GM23338 (cell line): ENCODE measurements at regions not wholly inside any gene's neighbourhood (a gene's known extent, or its start where the extent isn't known, plus 50 kb on each side); places are given as distances from the start of the nearest gene placed in this dataset.

ENCODE experiments used
- ATAC-seq: fragments of 200-7000 bp; cut with Tn5 transposase; 3 replicates; pipeline ENCODE4 v1.9.1; 2020
- DNase-seq: peaks from one replicate; pipeline ENCODE4 v3.0.0-alpha.2; 2015; ENCODE audit warnings: low spot score
- H2AFZ ChIP-seq: fragments of 200-600 bp; sonication (generic); 2 replicates; pipeline ENCODE4 v1.8.0; 2016; ENCODE audit warnings: antibody characterized with exemption, mild to moderate bottlenecking, moderate library complexity
- H3F3A ChIP-seq: fragments of 200-600 bp; sonication (generic); replicated peaks from 2 replicates; pipeline ENCODE4 v1.8.0; 2017; ENCODE audit warnings: antibody characterized with exemption, mixed run types, low read depth
- H3K27ac ChIP-seq: fragments of 200-600 bp; sonication (generic); 2 replicates; pipeline ENCODE4 v1.6.1; 2016; ENCODE audit warnings: low read depth
- H3K27me3 ChIP-seq: fragments of 200-600 bp; sonication (generic); 2 replicates; pipeline ENCODE4 v1.8.0; 2016; ENCODE audit warnings: mild to moderate bottlenecking, mixed run types, moderate library complexity; ENCODE audit not compliant: insufficient read depth
- H3K36me3 ChIP-seq: fragments of 200-600 bp; sonication (generic); 2 replicates; pipeline ENCODE4 v1.8.0; 2016; ENCODE audit warnings: mild to moderate bottlenecking; ENCODE audit not compliant: insufficient read depth
- H3K4me1 ChIP-seq: fragments of 200-600 bp; sonication (generic); 2 replicates; pipeline ENCODE4 v1.8.0; 2016; ENCODE audit warnings: mild to moderate bottlenecking, moderate library complexity; ENCODE audit not compliant: insufficient read depth
- H3K4me2 ChIP-seq: fragments of 200-600 bp; sonication (generic); 2 replicates; pipeline ENCODE4 v1.7.1; 2017; ENCODE audit warnings: mixed run types
- H3K4me3 ChIP-seq: fragments of 200-600 bp; sonication (generic); 2 replicates; pipeline ENCODE4 v1.6.1; 2016; ENCODE audit warnings: mixed run types
- H3K79me2 ChIP-seq: fragments of 200-600 bp; sonication (generic); replicated peaks from 2 replicates; pipeline ENCODE4 v1.8.0; 2017; ENCODE audit warnings: mild to moderate bottlenecking; ENCODE audit not compliant: insufficient read depth
- H3K9me2 ChIP-seq: fragments of 200-600 bp; sonication (generic); 2 replicates; pipeline ENCODE4 v1.8.0; 2017; ENCODE audit not compliant: insufficient read depth
- H4K20me1 ChIP-seq: fragments of 200-600 bp; sonication (generic); replicated peaks from 2 replicates; pipeline ENCODE4 v1.8.0; 2017; ENCODE audit warnings: mild to moderate bottlenecking; ENCODE audit not compliant: insufficient read depth
- H3K27ac Mint-ChIP-seq: 2 replicates; pipeline ENCODE4 v1.8.0; 2020; ENCODE audit warnings: inconsistent platforms, mild to moderate bottlenecking, moderate library complexity, mixed read lengths
- H3K27me3 Mint-ChIP-seq: 3 replicates; pipeline ENCODE4 v1.8.0; 2022; ENCODE audit warnings: low read depth, mild to moderate bottlenecking, moderate library complexity, mixed read lengths, inconsistent platforms; ENCODE audit not compliant: insufficient read depth, poor library complexity
- H3K36me3 Mint-ChIP-seq: 3 replicates; pipeline ENCODE4 v1.8.0; 2021; ENCODE audit warnings: low read depth, mild to moderate bottlenecking, inconsistent platforms, moderate library complexity, mixed read lengths
- H3K4me1 Mint-ChIP-seq: 3 replicates; pipeline ENCODE4 v1.8.0; 2020; ENCODE audit warnings: mild to moderate bottlenecking, inconsistent platforms, mixed read lengths
- H3K4me3 Mint-ChIP-seq: 3 replicates; pipeline ENCODE4 v1.8.0; 2021; ENCODE audit warnings: moderate library complexity, mild to moderate bottlenecking, inconsistent platforms, mixed read lengths
- H3K9me3 Mint-ChIP-seq: 3 replicates; pipeline ENCODE4 v1.8.0; 2020; ENCODE audit warnings: moderate library complexity, mild to moderate bottlenecking, inconsistent platforms, mixed read lengths
- CREB1 ChIP-seq: fragments of 250-450 bp; sonication (Bioruptor Pico); IDR thresholded peaks from 2 replicates; pipeline ENCODE4 v1.5.0; 2020; ENCODE audit warnings: low read depth, mild to moderate bottlenecking, moderate library complexity
- CTCF ChIP-seq, 2 experiments: fragments of 200-600 bp in 1 of 2; sonication (generic) in 1 of 2; conservative IDR thresholded peaks; 2 replicates each; pipeline versions ENCODE4 v1.5.1 to v1.6.1; 2016 to 2017; ENCODE audit warnings: antibody characterized with exemption in 2 of 2, low read depth in 2 of 2, mild to moderate bottlenecking in 2 of 2, moderate library complexity in 1 of 2
- EZH2 ChIP-seq: fragments of 200-600 bp; sonication (generic); IDR thresholded peaks from one replicate; pipeline ENCODE4 v1.8.0; 2017; ENCODE audit warnings: antibody characterized with exemption, mild to moderate bottlenecking, low read depth; ENCODE audit not compliant: unreplicated experiment
- EZH2phosphoT487 ChIP-seq: fragments of 200-600 bp; sonication (generic); IDR thresholded peaks from one replicate; pipeline ENCODE4 v1.8.1; 2018; ENCODE audit warnings: antibody characterized with exemption; ENCODE audit not compliant: unreplicated experiment
- JUNB ChIP-seq: IDR thresholded peaks from one replicate; pipeline ENCODE4 v1.6.1; 2016; ENCODE audit warnings: antibody characterized with exemption; ENCODE audit not compliant: unreplicated experiment
- NANOG ChIP-seq: IDR thresholded peaks from 2 replicates; pipeline ENCODE4 v1.6.1; 2016; ENCODE audit warnings: antibody characterized with exemption, borderline replicate concordance
- POLR2AphosphoS5 ChIP-seq: IDR thresholded peaks from 2 replicates; pipeline ENCODE4 v1.6.1; 2016; ENCODE audit warnings: antibody characterized with exemption, low read depth
- STAT1 ChIP-seq: IDR thresholded peaks from one replicate; pipeline ENCODE4 v1.6.1; 2016; ENCODE audit warnings: antibody characterized with exemption; ENCODE audit not compliant: unreplicated experiment
- ZNF114 ChIP-seq: fragments of 250-450 bp; sonication (Bioruptor Pico); IDR thresholded peaks from 2 replicates; pipeline ENCODE4 v1.5.0; 2020; ENCODE audit warnings: mild to moderate bottlenecking, moderate library complexity
- ZNF331 ChIP-seq: fragments of 250-450 bp; sonication (Bioruptor Pico); IDR thresholded peaks from 2 replicates; pipeline ENCODE4 v1.5.0; 2020; ENCODE audit warnings: low read depth, mild to moderate bottlenecking, moderate library complexity
- ZNF462 ChIP-seq: fragments of 250-450 bp; sonication (Bioruptor Pico); IDR thresholded peaks from 2 replicates; pipeline ENCODE4 v1.5.0; 2020; ENCODE audit warnings: mild to moderate bottlenecking, moderate library complexity
- TF ChIP-seq, protein P1 (sequence below): IDR thresholded peaks from 2 replicates; pipeline ENCODE4 v1.6.1; 2016; ENCODE audit warnings: antibody characterized with exemption
- TF ChIP-seq, protein P2 (sequence below): IDR thresholded peaks from one replicate; pipeline ENCODE4 v1.6.1; 2018; ENCODE audit warnings: antibody characterized with exemption; ENCODE audit not compliant: unreplicated experiment

GRCh38 chr10:129360046-129360445 lies 107.0 kb upstream of the MGMT start:
- Mint-ChIP-seq H3K9me3 (peaks cover 17% of the 10 kb centered on the region), H3K27me3 (peaks cover 2% of the 10 kb centered on the region), H3K4me1 (no peaks in the 10 kb centered on the region), H3K27ac (no peak overlapping the region), H3K36me3 (0 out of 3 replicates have a peak, but pooled peaks cover 3% of the 10 kb centered on the region), H3K4me3 (no peak overlapping the region)
- no peak for DNase-seq
- no peak overlapping the region for H3K4me2 ChIP-seq
- TF ChIP-seq ZNF331 (CRISPR knock-in tag), result no peak
- no peak for TF ChIP-seq CTCF (conservative IDR thresholded peaks at IDR 0.05; ENCODE audit: low read depth in 2 of 2)
- TF ChIP-seq EZH2phosphoT487, result no peak
- TF ChIP-seq NANOG, result no peak
- TF ChIP-seq CREB1 (CRISPR knock-in tag), result no peak
- no peak for TF ChIP-seq EZH2
- TF ChIP-seq, protein P1, sequence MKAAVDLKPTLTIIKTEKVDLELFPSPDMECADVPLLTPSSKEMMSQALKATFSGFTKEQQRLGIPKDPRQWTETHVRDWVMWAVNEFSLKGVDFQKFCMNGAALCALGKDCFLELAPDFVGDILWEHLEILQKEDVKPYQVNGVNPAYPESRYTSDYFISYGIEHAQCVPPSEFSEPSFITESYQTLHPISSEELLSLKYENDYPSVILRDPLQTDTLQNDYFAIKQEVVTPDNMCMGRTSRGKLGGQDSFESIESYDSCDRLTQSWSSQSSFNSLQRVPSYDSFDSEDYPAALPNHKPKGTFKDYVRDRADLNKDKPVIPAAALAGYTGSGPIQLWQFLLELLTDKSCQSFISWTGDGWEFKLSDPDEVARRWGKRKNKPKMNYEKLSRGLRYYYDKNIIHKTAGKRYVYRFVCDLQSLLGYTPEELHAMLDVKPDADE, result no peak
- TF ChIP-seq JUNB, result no peak
- no peak for TF ChIP-seq POLR2AphosphoS5
- TF ChIP-seq ZNF462 (CRISPR knock-in tag), result no peak
- TF ChIP-seq, protein P2, sequence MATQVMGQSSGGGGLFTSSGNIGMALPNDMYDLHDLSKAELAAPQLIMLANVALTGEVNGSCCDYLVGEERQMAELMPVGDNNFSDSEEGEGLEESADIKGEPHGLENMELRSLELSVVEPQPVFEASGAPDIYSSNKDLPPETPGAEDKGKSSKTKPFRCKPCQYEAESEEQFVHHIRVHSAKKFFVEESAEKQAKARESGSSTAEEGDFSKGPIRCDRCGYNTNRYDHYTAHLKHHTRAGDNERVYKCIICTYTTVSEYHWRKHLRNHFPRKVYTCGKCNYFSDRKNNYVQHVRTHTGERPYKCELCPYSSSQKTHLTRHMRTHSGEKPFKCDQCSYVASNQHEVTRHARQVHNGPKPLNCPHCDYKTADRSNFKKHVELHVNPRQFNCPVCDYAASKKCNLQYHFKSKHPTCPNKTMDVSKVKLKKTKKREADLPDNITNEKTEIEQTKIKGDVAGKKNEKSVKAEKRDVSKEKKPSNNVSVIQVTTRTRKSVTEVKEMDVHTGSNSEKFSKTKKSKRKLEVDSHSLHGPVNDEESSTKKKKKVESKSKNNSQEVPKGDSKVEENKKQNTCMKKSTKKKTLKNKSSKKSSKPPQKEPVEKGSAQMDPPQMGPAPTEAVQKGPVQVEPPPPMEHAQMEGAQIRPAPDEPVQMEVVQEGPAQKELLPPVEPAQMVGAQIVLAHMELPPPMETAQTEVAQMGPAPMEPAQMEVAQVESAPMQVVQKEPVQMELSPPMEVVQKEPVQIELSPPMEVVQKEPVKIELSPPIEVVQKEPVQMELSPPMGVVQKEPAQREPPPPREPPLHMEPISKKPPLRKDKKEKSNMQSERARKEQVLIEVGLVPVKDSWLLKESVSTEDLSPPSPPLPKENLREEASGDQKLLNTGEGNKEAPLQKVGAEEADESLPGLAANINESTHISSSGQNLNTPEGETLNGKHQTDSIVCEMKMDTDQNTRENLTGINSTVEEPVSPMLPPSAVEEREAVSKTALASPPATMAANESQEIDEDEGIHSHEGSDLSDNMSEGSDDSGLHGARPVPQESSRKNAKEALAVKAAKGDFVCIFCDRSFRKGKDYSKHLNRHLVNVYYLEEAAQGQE, result no peak
- no peak for TF ChIP-seq ZNF114 (CRISPR knock-in tag)
- no peak for TF ChIP-seq STAT1
- no peak overlapping the region for H3K4me3 ChIP-seq
- no peaks in the 10 kb centered on the region for H4K20me1 ChIP-seq
- H3K36me3 ChIP-seq, result no peaks in the 10 kb centered on the region
- H3K27ac ChIP-seq, result no peak overlapping the region
- H2AFZ ChIP-seq, result no peak overlapping the region
- no peaks in the 10 kb centered on the region for H3K4me1 ChIP-seq
- H3F3A ChIP-seq, result no peaks in the 10 kb centered on the region
- no peak for ATAC-seq
- H3K79me2 ChIP-seq, result no peaks in the 10 kb centered on the region
- no peaks in the 10 kb centered on the region for H3K27me3 ChIP-seq
- peaks cover 5% of the 10 kb centered on the region for H3K9me2 ChIP-seq
